ENCODE measurements at regions not wholly inside any gene's neighbourhood (a gene's known extent, or its start where the extent isn't known, plus 50 kb on each side); places are given as distances from the start of the nearest gene placed in this dataset.

GRCh38 chr5:3051400-3051799 lies 299.9 kb upstream of the IRX2 start:
- no peak for TF ChIP-seq POLR2A (IDR thresholded peaks at IDR 0.05)
- TF ChIP-seq CTCF (IDR thresholded peaks at IDR 0.05) = no peak
- no peak for TF ChIP-seq EP300 (IDR thresholded peaks at IDR 0.05)

Measured in tibial nerve (tissue), 4 donors.